Tibial nerve (tissue), 4 donors: ENCODE measurements at regions not wholly inside any gene's neighbourhood (a gene's known extent, or its start where the extent isn't known, plus 50 kb on each side); places are given as distances from the start of the nearest gene placed in this dataset.

Experiments used
- CTCF ChIP-seq, 5 experiments: fragments of 200-600 bp in 3 of 5; fragments of 450-650 bp in 2 of 5; sonication (generic) in 3 of 5; IDR thresholded peaks; one replicate each; pipeline ENCODE4 v1.5.1; 2016 to 2019; ENCODE audit warnings: antibody characterized with exemption in 5 of 5, mild to moderate bottlenecking in 3 of 5, moderate library complexity in 2 of 5
- EP300 ChIP-seq, 2 donors: sonication (generic); formaldehyde crosslinking; IDR thresholded peaks; one replicate each; pipeline ENCODE4 v1.6.1; 2017; ENCODE audit warnings: antibody characterized with exemption in 2 of 2, mild to moderate bottlenecking in 1 of 2
- POLR2A ChIP-seq, 2 donors: fragments of 450-650 bp; IDR thresholded peaks; one replicate each; pipeline ENCODE4 v1.6.1; 2017; ENCODE audit warnings: antibody characterized with exemption in 2 of 2, mild to moderate bottlenecking in 2 of 2, moderate library complexity in 2 of 2

- TF ChIP-seq CTCF (IDR thresholded peaks at IDR 0.05) = no peak
- TF ChIP-seq POLR2A (IDR thresholded peaks at IDR 0.05) = no peak
- no peak for TF ChIP-seq EP300 (IDR thresholded peaks at IDR 0.05)
Measured at GRCh38 chr2:145386973-145387372, 867.1 kb upstream of the ZEB2 start.
